HCT116 (cell line): ENCODE measurements at regions not wholly inside any gene's neighbourhood (a gene's known extent, or its start where the extent isn't known, plus 50 kb on each side); places are given as distances from the start of the nearest gene placed in this dataset.

Experiments used
- ATAC-seq: fragments of 200-7000 bp; cut with Tn5 transposase; 2 replicates; pipeline ENCODE4 v1.9.1; 2020; ENCODE audit warnings: mild to moderate bottlenecking, moderate library complexity
- BruUV-seq: library from RNA; stranded (reverse); fragments of 400-500 nt; replicated peaks from 2 replicates; lab custom pipeline; 2021; lab: Mats Ljungman, UMichigan
- CTCF ChIA-PET: fragments of 300-600 bp; sonication (Branson Sonifier 250); formaldehyde crosslinking; loops from one replicate; lab custom pipeline; 2021; ENCODE audit warnings: antibody characterized with exemption; lab: Charles Lee
- POLR2A ChIA-PET: fragments of 300-600, 350-600 bp; sonication (Branson Sonifier 250); formaldehyde crosslinking; loops from one replicate; lab custom pipeline; 2021; ENCODE audit warnings: antibody characterized with exemption; lab: Charles Lee
- RAD21 ChIA-PET, 2 experiments: fragments of 300-600 bp; sonication (Branson Sonifier 250); formaldehyde crosslinking; loops; one replicate each; lab custom pipeline; 2023; ENCODE audit warnings: low total read pairs in 2 of 2; ENCODE audit not compliant: uncharacterized antibody in 2 of 2, unreplicated experiment in 2 of 2, low non-redundant PET in 1 of 2; lab: Charles Lee
- DNase-seq: peaks from one replicate; pipeline ENCODE4 v3.0.0-alpha.2; 2010; ENCODE audit warnings: low read depth, low spot score
- H2AFZ ChIP-seq: fragments of 200-600 bp; shearing (Covaris generic), sonication (generic); 2 replicates; pipeline ENCODE4 v1.6.1; 2017; ENCODE audit warnings: low read depth, mixed run types, mixed read lengths, antibody characterized with exemption, low read length; ENCODE audit not compliant: poor library complexity, severe bottlenecking
- H3K27ac ChIP-seq: 2 replicates; pipeline ENCODE4 v1.5.1; 2012; ENCODE audit warnings: low read depth, low read length
- H3K27me3 ChIP-seq: fragments of 200-600 bp; sonication (generic); 2 replicates; pipeline ENCODE4 v1.6.1; 2016; ENCODE audit warnings: mixed run types, low read length, mixed read lengths; ENCODE audit not compliant: insufficient read depth
- H3K36me3 ChIP-seq, 2 experiments: fragments of 200-500 bp in 1 of 2; fragments of 200-600 bp in 1 of 2; sonication (Bioruptor generic) in 1 of 2; sonication (generic) in 1 of 2; 2 replicates each; pipeline versions ENCODE4 v1.5.1 to v1.6.1; 2014 to 2016; ENCODE audit warnings: low read length in 2 of 2, inconsistent platforms in 1 of 2, mixed read lengths in 1 of 2, mixed run types in 1 of 2; ENCODE audit not compliant: insufficient read depth in 2 of 2, control insufficient read depth in 1 of 2
- H3K4me1 ChIP-seq, 2 experiments: fragments of 200-600 bp in 1 of 2; sonication (generic) in 1 of 2; 2 replicates each; pipeline versions ENCODE4 v1.5.1 to v1.6.1; 2012 to 2017; ENCODE audit warnings: low read length in 2 of 2, inconsistent platforms in 1 of 2, mild to moderate bottlenecking in 1 of 2, mixed read lengths in 1 of 2, mixed run types in 1 of 2, moderate library complexity in 1 of 2; ENCODE audit not compliant: insufficient read depth in 2 of 2, control insufficient read depth in 1 of 2
- H3K4me2 ChIP-seq: fragments of 200-600 bp; sonication (generic); 2 replicates; pipeline ENCODE4 v1.6.1; 2017; ENCODE audit warnings: mixed run types, low read length, mixed read lengths
- H3K4me3 ChIP-seq, 2 experiments: fragments of 200-600 bp in 1 of 2; sonication (generic) in 1 of 2; replicated peaks in 1 of 2; 2 replicates each; pipeline ENCODE4 v1.5.1; 2011 to 2016; ENCODE audit warnings: low read length in 2 of 2, control low read depth in 1 of 2, low read depth in 1 of 2, mild to moderate bottlenecking in 1 of 2, mixed read lengths in 1 of 2, mixed run types in 1 of 2
- H3K79me2 ChIP-seq: fragments of 200-600 bp; sonication (generic); 2 replicates; pipeline ENCODE4 v1.6.1; 2017; ENCODE audit warnings: mild to moderate bottlenecking, mixed run types, low read length, moderate library complexity, mixed read lengths; ENCODE audit not compliant: insufficient read depth
- H3K9ac ChIP-seq: fragments of 200-600 bp; sonication (generic); 2 replicates; pipeline ENCODE4 v1.6.1; 2016; ENCODE audit warnings: low read length, mixed read lengths
- H3K9me2 ChIP-seq: fragments of 200-600 bp; sonication (generic), shearing (Covaris generic); 2 replicates; pipeline ENCODE4 v1.6.1; 2017; ENCODE audit warnings: mixed run types, mild to moderate bottlenecking, moderate library complexity; ENCODE audit not compliant: insufficient read depth
- H3K9me3 ChIP-seq, 2 experiments: fragments of 200-500 bp in 1 of 2; fragments of 200-600 bp in 1 of 2; sonication (Bioruptor generic) in 1 of 2; sonication (generic) in 1 of 2; 2 replicates each; pipeline ENCODE4 v1.6.1; 2014 to 2017; ENCODE audit warnings: low read length in 2 of 2, mixed read lengths in 2 of 2, inconsistent platforms in 1 of 2, low read depth in 1 of 2, mild to moderate bottlenecking in 1 of 2, mixed run types in 1 of 2, moderate library complexity in 1 of 2; ENCODE audit not compliant: control insufficient read depth in 1 of 2, insufficient read depth in 1 of 2
- H4K20me1 ChIP-seq: fragments of 200-600 bp; sonication (generic), shearing (Covaris generic); 2 replicates; pipeline ENCODE4 v1.6.1; 2017; ENCODE audit warnings: mixed run types, mild to moderate bottlenecking, moderate library complexity; ENCODE audit not compliant: insufficient read depth
- CBX3 ChIP-seq: IDR thresholded peaks from 2 replicates; pipeline ENCODE4 v1.6.1; 2012; ENCODE audit warnings: low read depth
- CEBPB ChIP-seq: IDR thresholded peaks from 2 replicates; pipeline ENCODE4 v1.6.1; 2012; ENCODE audit warnings: low read depth
- EGR1 ChIP-seq: IDR thresholded peaks from 2 replicates; pipeline ENCODE4 v1.6.1; 2012; ENCODE audit warnings: low read depth
- ELF1 ChIP-seq: IDR thresholded peaks from 2 replicates; pipeline ENCODE4 v1.6.1; 2012; ENCODE audit warnings: low read depth, borderline replicate concordance
- EZH2 ChIP-seq: fragments of 200-600 bp; sonication (generic); IDR thresholded peaks from 2 replicates; pipeline ENCODE4 v1.6.1; 2017; ENCODE audit warnings: antibody characterized with exemption, mixed run types
- EZH2phosphoT487 ChIP-seq: fragments of 200-600 bp; IDR thresholded peaks from 2 replicates; pipeline ENCODE4 v1.6.1; 2018; ENCODE audit warnings: antibody characterized with exemption, borderline replicate concordance
- FOSL1 ChIP-seq: IDR thresholded peaks from 2 replicates; pipeline ENCODE4 v1.6.1; 2012; ENCODE audit warnings: low read depth
- POLR2AphosphoS5 ChIP-seq: IDR thresholded peaks from 2 replicates; pipeline ENCODE4 v1.6.1; 2011; ENCODE audit warnings: mild to moderate bottlenecking, low read depth, low read length, moderate library complexity
- RAD21 ChIP-seq: IDR thresholded peaks from 2 replicates; pipeline ENCODE4 v1.6.1; 2012; ENCODE audit warnings: low read depth, mild to moderate bottlenecking
- SP1 ChIP-seq: IDR thresholded peaks from 2 replicates; pipeline ENCODE4 v1.6.1; 2012; ENCODE audit warnings: low read depth
- SRF ChIP-seq: IDR thresholded peaks from 2 replicates; pipeline ENCODE4 v1.6.1; 2012; ENCODE audit warnings: low read depth
- TCF7L2 ChIP-seq: IDR thresholded peaks from 2 replicates; pipeline ENCODE4 v1.7.0; 2011; ENCODE audit warnings: borderline replicate concordance, inconsistent platforms; ENCODE audit not compliant: insufficient read depth, insufficient read length; ENCODE audit errors: extremely low read depth
- YY1 ChIP-seq: IDR thresholded peaks from 2 replicates; pipeline ENCODE4 v1.6.1; 2011; ENCODE audit warnings: low read length, low read depth, moderate library complexity, mild to moderate bottlenecking; ENCODE audit not compliant: insufficient replicate concordance; ENCODE audit errors: extremely low read depth
- ZNF274 ChIP-seq: fragments of 200-500 bp; sonication (Bioruptor generic); IDR thresholded peaks from 2 replicates; pipeline ENCODE4 v1.6.1; 2014; ENCODE audit warnings: mild to moderate bottlenecking, low read depth, low read length, inconsistent platforms
- intact Hi-C: fragments of 100-400 bp; cut with micrococcal nuclease; formaldehyde crosslinking; loops from 2 replicates; pipeline ENCODE4 v1.10.0; 2022
- TF ChIP-seq, protein P1 (sequence below): IDR thresholded peaks from 2 replicates; pipeline ENCODE4 v1.6.1; 2012; ENCODE audit warnings: low read depth
- TF ChIP-seq, protein P2 (sequence below): IDR thresholded peaks from 2 replicates; pipeline ENCODE4 v1.6.1; 2012
- TF ChIP-seq, protein P3 (sequence below): IDR thresholded peaks from 2 replicates; pipeline ENCODE4 v1.6.1; 2011; ENCODE audit warnings: mild to moderate bottlenecking, low read length, moderate library complexity; ENCODE audit not compliant: insufficient replicate concordance; ENCODE audit errors: extremely low read depth

- POLR2A ChIA-PET, result no interaction called here
- no TSS peak for BruUV-seq
Observed at GRCh38 chr16:50444526-50444925, 75.7 kb upstream of the BRD7 start.

More at GRCh38 chr16:50444526-50444925, 75.7 kb upstream of the BRD7 start:
- no peaks in the 10 kb centered on the region for H4K20me1 ChIP-seq
- no peaks in the 10 kb centered on the region for H3K36me3 ChIP-seq
- H3K4me1 ChIP-seq, result no peaks in the 10 kb centered on the region
- H3K27ac ChIP-seq, result no peak overlapping the region
- ChIA-PET RAD21 (no interaction called here), CTCF (interaction anchor here (1.0 kb wide), 1 partner anchor 65 kb away, joined by 3 read pairs; no protein-coding TSS in a partner anchor)
- no peaks in the 10 kb centered on the region for H3K79me2 ChIP-seq
- TF ChIP-seq SRF (no peak), EZH2 (no peak), ELF1 (no peak), EZH2phosphoT487 (no peak), FOSL1 (no peak), TCF7L2 (no peak), ZNF274 (no peak), SP1 (no peak), CBX3 (no peak), RAD21 (no peak), EGR1 (no peak), POLR2AphosphoS5 (no peak), CEBPB (no peak), YY1 (no peak)
- TF ChIP-seq, protein P1, sequence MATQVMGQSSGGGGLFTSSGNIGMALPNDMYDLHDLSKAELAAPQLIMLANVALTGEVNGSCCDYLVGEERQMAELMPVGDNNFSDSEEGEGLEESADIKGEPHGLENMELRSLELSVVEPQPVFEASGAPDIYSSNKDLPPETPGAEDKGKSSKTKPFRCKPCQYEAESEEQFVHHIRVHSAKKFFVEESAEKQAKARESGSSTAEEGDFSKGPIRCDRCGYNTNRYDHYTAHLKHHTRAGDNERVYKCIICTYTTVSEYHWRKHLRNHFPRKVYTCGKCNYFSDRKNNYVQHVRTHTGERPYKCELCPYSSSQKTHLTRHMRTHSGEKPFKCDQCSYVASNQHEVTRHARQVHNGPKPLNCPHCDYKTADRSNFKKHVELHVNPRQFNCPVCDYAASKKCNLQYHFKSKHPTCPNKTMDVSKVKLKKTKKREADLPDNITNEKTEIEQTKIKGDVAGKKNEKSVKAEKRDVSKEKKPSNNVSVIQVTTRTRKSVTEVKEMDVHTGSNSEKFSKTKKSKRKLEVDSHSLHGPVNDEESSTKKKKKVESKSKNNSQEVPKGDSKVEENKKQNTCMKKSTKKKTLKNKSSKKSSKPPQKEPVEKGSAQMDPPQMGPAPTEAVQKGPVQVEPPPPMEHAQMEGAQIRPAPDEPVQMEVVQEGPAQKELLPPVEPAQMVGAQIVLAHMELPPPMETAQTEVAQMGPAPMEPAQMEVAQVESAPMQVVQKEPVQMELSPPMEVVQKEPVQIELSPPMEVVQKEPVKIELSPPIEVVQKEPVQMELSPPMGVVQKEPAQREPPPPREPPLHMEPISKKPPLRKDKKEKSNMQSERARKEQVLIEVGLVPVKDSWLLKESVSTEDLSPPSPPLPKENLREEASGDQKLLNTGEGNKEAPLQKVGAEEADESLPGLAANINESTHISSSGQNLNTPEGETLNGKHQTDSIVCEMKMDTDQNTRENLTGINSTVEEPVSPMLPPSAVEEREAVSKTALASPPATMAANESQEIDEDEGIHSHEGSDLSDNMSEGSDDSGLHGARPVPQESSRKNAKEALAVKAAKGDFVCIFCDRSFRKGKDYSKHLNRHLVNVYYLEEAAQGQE, result no peak
- TF ChIP-seq, protein P2, sequence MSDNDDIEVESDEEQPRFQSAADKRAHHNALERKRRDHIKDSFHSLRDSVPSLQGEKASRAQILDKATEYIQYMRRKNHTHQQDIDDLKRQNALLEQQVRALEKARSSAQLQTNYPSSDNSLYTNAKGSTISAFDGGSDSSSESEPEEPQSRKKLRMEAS, result no peak
- TF ChIP-seq, protein P3, sequence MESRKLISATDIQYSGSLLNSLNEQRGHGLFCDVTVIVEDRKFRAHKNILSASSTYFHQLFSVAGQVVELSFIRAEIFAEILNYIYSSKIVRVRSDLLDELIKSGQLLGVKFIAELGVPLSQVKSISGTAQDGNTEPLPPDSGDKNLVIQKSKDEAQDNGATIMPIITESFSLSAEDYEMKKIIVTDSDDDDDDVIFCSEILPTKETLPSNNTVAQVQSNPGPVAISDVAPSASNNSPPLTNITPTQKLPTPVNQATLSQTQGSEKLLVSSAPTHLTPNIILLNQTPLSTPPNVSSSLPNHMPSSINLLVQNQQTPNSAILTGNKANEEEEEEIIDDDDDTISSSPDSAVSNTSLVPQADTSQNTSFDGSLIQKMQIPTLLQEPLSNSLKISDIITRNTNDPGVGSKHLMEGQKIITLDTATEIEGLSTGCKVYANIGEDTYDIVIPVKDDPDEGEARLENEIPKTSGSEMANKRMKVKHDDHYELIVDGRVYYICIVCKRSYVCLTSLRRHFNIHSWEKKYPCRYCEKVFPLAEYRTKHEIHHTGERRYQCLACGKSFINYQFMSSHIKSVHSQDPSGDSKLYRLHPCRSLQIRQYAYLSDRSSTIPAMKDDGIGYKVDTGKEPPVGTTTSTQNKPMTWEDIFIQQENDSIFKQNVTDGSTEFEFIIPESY, result no peak
- H3K9me2 ChIP-seq, result no peaks in the 10 kb centered on the region
- no peak overlapping the region for H3K9ac ChIP-seq
- intact Hi-C loops, result no loop called here
- no peak overlapping the region for H3K4me3 ChIP-seq
- H3K9me3 ChIP-seq, result peaks cover 4 to 12% of the 10 kb centered on the region in 2 experiments; a peak in 2 of 4 replicates
- no peak overlapping the region for H2AFZ ChIP-seq
- H3K4me2 ChIP-seq, result no peak overlapping the region
- ATAC-seq, result no peak
- H3K27me3 ChIP-seq, result peaks cover 3% of the 10 kb centered on the region; the same call in 1 of the 2 replicates
- no peak for DNase-seq
